ENCODE measurements at regions not wholly inside any gene's neighbourhood (a gene's known extent, or its start where the extent isn't known, plus 50 kb on each side); places are given as distances from the start of the nearest gene placed in this dataset.

- TF ChIP-seq CTCF (IDR thresholded peaks at IDR 0.05) (no peak), RAD21 (conservative IDR thresholded peaks at IDR 0.05 in 1 of 2, IDR thresholded peaks at IDR 0.05 in 1 of 2) (no peak), EP300 (IDR thresholded peaks at IDR 0.05) (no peak), BHLHE40 (IDR thresholded peaks at IDR 0.05; ENCODE audit: low read depth, low read length) (no peak), POLR2A (IDR thresholded peaks at IDR 0.05; ENCODE audit: low read length) (no peak), SMC3 (IDR thresholded peaks at IDR 0.05) (no peak), HDAC2 (IDR thresholded peaks at IDR 0.05) (no peak), KDM1A (IDR thresholded peaks at IDR 0.05; ENCODE audit: low read depth) (no peak), CBX2 (IDR thresholded peaks at IDR 0.05; ENCODE audit: borderline replicate concordance, low read depth) (no peak), ELK1 (IDR thresholded peaks at IDR 0.05; ENCODE audit: low read depth, low read length) (no peak), MAFK (IDR thresholded peaks at IDR 0.05; ENCODE audit: partially characterized antibody) (no peak), ESRRA (IDR thresholded peaks at IDR 0.05; ENCODE audit: borderline replicate concordance, low read length) (no peak), CHD2 (IDR thresholded peaks at IDR 0.05; ENCODE audit: low read length, partially characterized antibody) (no peak)
Observed at GRCh38 chr7:156209087-156209486, 396.8 kb upstream of the SHH start.
